WI38 (cell line): ENCODE measurements at regions not wholly inside any gene's neighbourhood (a gene's known extent, or its start where the extent isn't known, plus 50 kb on each side); places are given as distances from the start of the nearest gene placed in this dataset.

Source experiments
- H3K4me3 ChIP-seq: 2 replicates; pipeline ENCODE4 v1.5.1; 2011; ENCODE audit warnings: low read depth, mild to moderate bottlenecking, control low read depth, low read length
- TF ChIP-seq, protein P1 (sequence below): IDR thresholded peaks from 2 replicates; pipeline ENCODE4 v1.5.1; 2012; ENCODE audit warnings: low read depth, mild to moderate bottlenecking, control low read depth, low read length

DNA sequence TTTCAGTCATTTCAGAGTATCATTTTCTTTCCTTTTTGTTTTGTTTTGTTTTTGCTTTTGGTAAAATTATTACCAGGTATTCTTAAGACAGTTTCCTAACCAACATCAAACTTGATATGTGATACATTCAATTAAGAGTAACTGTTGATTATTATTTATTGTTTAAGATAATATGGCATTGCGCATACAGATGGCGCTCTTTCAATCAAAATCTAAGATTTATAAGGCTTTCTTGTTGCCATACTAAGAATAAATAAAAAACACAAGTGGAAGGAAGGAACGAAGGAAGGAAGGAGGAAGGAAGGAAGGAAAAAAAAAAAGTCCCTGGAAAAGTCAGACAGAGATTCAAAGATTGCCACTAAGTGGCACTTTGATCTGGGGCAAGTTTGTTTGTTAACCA is 1308.7 kb upstream of the FAM98A start:
- TF ChIP-seq, protein P1, sequence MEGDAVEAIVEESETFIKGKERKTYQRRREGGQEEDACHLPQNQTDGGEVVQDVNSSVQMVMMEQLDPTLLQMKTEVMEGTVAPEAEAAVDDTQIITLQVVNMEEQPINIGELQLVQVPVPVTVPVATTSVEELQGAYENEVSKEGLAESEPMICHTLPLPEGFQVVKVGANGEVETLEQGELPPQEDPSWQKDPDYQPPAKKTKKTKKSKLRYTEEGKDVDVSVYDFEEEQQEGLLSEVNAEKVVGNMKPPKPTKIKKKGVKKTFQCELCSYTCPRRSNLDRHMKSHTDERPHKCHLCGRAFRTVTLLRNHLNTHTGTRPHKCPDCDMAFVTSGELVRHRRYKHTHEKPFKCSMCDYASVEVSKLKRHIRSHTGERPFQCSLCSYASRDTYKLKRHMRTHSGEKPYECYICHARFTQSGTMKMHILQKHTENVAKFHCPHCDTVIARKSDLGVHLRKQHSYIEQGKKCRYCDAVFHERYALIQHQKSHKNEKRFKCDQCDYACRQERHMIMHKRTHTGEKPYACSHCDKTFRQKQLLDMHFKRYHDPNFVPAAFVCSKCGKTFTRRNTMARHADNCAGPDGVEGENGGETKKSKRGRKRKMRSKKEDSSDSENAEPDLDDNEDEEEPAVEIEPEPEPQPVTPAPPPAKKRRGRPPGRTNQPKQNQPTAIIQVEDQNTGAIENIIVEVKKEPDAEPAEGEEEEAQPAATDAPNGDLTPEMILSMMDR = no peak
- H3K4me3 ChIP-seq = no peak overlapping the region

DNA sequence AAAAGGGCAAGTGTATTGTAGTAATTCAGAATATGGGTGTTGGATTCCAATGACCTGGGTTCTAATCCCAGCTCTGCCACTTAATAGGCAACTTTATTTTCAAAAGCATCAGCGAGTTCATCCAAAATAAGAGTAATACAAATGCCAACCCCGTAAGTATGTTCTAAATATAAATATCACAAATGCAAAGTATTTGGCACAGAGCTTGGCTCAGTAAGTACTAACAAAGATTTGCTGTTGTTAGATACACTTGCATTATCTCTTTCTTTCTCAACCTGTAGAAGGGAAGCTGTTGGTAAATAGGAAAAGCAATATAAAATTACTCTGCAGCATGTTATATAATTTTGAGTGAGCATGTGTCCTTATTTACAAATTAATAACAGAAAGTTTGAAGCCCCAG is 1302.6 kb upstream of the FAM98A start:
- TF ChIP-seq, protein P1 = no peak
- no peak overlapping the region for H3K4me3 ChIP-seq

GRCh38 chr2:34899079-34899478 is 1300.0 kb upstream of the FAM98A start:
- TF ChIP-seq, protein P1 = no peak
- no peak overlapping the region for H3K4me3 ChIP-seq

GRCh38 chr2:34892766-34893165 is 1293.7 kb upstream of the FAM98A start:
- TF ChIP-seq, protein P1 = no peak
- no peak overlapping the region for H3K4me3 ChIP-seq

DNA sequence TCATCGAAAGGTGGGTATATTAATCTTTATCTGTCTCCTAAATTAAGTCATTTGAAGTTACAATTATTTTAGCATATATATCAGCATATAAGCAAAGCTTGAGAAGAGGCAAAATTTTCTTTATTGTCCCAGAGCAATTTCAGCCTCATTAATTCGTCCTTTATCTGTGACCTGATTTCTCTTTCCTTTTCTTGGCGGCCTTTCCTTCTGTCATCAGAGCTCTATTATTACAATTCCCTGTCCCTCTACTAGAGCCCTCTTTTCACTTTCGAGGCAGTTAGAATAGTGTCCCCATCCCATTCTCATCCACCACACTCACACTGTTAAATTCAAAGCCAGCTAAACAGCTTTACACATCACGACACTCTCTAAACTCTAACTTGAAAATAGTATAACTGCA is 1293.2 kb upstream of the FAM98A start:
- TF ChIP-seq, protein P1 = no peak
- no peak overlapping the region for H3K4me3 ChIP-seq

DNA sequence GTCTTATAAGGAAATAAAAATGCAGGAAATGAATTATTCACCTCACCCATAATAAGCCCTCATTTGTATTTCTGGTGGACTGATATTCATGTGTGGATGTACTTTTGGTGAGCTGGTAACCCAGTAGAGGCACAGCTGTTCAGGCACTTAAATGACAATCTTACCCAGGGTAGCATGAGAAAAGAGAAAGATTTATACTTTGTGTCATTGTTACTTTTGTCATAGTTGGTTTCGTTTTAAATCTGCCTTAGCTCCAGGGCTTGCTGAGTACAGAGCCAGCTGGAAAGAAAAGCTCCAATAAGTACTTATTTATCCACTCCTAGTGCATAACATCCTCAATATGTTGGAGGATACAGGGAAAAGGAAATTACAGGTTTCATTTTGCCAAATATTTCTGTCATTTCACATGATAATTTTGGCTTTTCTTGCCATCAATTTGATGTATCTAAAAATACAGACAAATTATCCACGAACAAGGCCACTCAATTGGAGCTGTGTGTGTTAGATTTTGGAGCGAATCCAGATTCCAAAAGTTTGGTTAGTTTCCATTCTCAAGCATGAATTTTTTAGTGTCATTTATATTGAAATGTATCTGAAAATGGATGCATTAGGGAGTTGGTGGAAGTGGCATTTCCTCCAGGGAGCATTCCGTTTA is 1276.1 kb upstream of the FAM98A start:
- H3K4me3 ChIP-seq = no peak overlapping the region
- TF ChIP-seq, protein P1 = no peak

- TF ChIP-seq, protein P1 = no peak
- H3K4me3 ChIP-seq = no peak overlapping the region
Measured at GRCh38 chr2:34853646-34854045, 1254.5 kb upstream of the FAM98A start.
